ENCODE measurements at regions not wholly inside any gene's neighbourhood (a gene's known extent, or its start where the extent isn't known, plus 50 kb on each side); places are given as distances from the start of the nearest gene placed in this dataset.
A peak's percentile ranks its signal among the peaks of the same experiment; 100 is the strongest.

GRCh38 chr2:12950174-12950573 is 233.4 kb downstream of the TRIB2 start:
- in situ Hi-C loops (cut with MboI): no loop called here
- TF ChIP-seq EZH2phosphoT487 (IDR thresholded peaks at IDR 0.05; ENCODE audit: insufficient read depth, low read depth) (no peak), EZH2 (IDR thresholded peaks at IDR 0.05; ENCODE audit: insufficient read depth, poor library complexity, severe bottlenecking) (no peak)
- no peak overlapping the region for H3K4me3 ChIP-seq
- 82 to 87% methylated on average over 3 of the region's 3 CpGs for WGBS, 2 experiments (ENCODE audit: low coverage in 1 of 2, low lambda C conversion rate in 2 of 2, missing lambda C conversion rate in 2 of 2)
- no peak overlapping the region for H3K4me2 ChIP-seq (ENCODE audit: unreplicated experiment)
- no peaks in the 10 kb centered on the region for H3K79me2 ChIP-seq (ENCODE audit: insufficient read depth)
- no peak overlapping the region for H2AFZ ChIP-seq
- H3K27me3 ChIP-seq (replicated peaks; ENCODE audit: insufficient read depth): no peaks in the 10 kb centered on the region
- H3K9me2 ChIP-seq (ENCODE audit: insufficient read depth): no peaks in the 10 kb centered on the region
- DNase-seq: no peak
- peaks cover 40% of the 10 kb centered on the region for H3K4me1 ChIP-seq (ENCODE audit: insufficient read depth)
- peaks cover 21% of the 10 kb centered on the region for H3F3A ChIP-seq (ENCODE audit: insufficient read depth)
- H3K36me3 ChIP-seq (ENCODE audit: low read depth): no peaks in the 10 kb centered on the region
- no peak overlapping the region for H3K9ac ChIP-seq
- H4K20me1 ChIP-seq (ENCODE audit: insufficient read depth): no peaks in the 10 kb centered on the region
- H3K9me3 ChIP-seq (ENCODE audit: low read depth): no peaks in the 10 kb centered on the region
- H3K27ac ChIP-seq: no peak overlapping the region

DNA sequence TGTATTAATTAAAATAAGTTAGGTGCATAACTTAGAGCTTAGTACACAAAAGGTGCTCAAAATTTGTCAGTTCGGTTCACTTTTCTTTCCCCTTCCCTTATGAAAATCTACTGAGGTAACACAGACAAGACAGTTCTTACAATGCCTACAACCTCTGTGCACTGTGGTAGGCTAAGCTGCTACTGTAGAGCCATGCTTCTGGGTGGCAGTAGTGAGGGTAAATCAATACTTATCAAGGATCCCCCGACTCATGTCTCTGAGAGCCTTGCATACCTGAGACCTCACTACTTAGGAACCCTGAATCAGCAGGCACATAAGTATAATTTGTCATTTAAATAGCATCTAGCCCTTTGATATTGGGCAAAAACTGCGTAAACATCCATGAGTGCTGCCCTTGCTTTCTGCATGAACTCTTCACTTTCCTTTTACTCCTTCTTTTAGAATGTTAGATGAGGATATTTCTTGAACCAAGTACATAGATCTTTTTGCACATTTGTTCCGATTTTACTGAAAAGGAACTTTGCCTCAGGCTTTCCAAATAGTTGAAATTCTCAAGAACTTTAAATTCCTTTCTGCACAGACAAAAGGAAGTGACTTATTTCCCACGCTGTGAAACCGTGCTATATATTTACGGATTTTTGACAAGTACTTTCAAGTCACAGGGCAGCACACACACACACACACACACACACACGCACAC is 234.4 kb downstream of the TRIB2 start:
- in situ Hi-C loops (cut with MboI): no loop called here
- Histone ChIP-seq H2AFZ (peak overlapping the region; percentile 33), H3K9ac (no peak overlapping the region), H4K20me1 (ENCODE audit: insufficient read depth) (no peaks in the 10 kb centered on the region), H3F3A (ENCODE audit: insufficient read depth) (peaks cover 21% of the 10 kb centered on the region), H3K27ac (peak overlapping the region; percentile 51), H3K4me2 (ENCODE audit: unreplicated experiment) (peak overlapping the region; percentile 40), H3K27me3 (replicated peaks; ENCODE audit: insufficient read depth) (no peaks in the 10 kb centered on the region), H3K4me1 (ENCODE audit: insufficient read depth) (peaks cover 40% of the 10 kb centered on the region), H3K9me2 (ENCODE audit: insufficient read depth) (no peaks in the 10 kb centered on the region), H3K36me3 (ENCODE audit: low read depth) (no peaks in the 10 kb centered on the region), H3K79me2 (ENCODE audit: insufficient read depth) (no peaks in the 10 kb centered on the region), H3K4me3 (peak overlapping the region; percentile 17; the same call in 1 of the 2 replicates), H3K9me3 (ENCODE audit: low read depth) (no peaks in the 10 kb centered on the region)
- 36 to 38% methylated on average over 8 of the region's 8 CpGs for WGBS, 2 experiments (ENCODE audit: low coverage in 1 of 2, low lambda C conversion rate in 2 of 2, missing lambda C conversion rate in 2 of 2)
- DNase-seq: peak; percentile 63
- TF ChIP-seq EZH2 (IDR thresholded peaks at IDR 0.05; ENCODE audit: insufficient read depth, poor library complexity, severe bottlenecking) (no peak), EZH2phosphoT487 (IDR thresholded peaks at IDR 0.05; ENCODE audit: insufficient read depth, low read depth) (no peak)

DNA sequence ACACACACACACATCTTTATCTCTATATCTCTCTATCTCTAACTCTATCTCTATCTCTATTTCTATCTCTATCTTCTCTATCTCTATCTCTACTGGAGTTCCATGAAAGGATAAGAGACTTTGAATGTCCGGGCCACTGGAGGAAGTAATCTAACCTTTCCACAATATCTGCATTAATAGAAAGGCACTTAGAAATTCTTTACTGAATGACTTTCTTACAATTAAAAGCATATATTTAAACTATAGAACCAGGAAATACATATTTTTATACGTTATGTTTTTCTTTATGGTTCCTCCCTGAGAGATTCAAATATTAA is 234.9 kb downstream of the TRIB2 start:
- Histone ChIP-seq H3K36me3 (ENCODE audit: low read depth) (no peaks in the 10 kb centered on the region), H3F3A (ENCODE audit: insufficient read depth) (peaks cover 21% of the 10 kb centered on the region), H3K27ac (peak overlapping the region; percentile 51), H3K9ac (no peak overlapping the region), H4K20me1 (ENCODE audit: insufficient read depth) (no peaks in the 10 kb centered on the region), H3K4me3 (no peak overlapping the region), H3K9me3 (ENCODE audit: low read depth) (no peaks in the 10 kb centered on the region), H2AFZ (peak overlapping the region; percentile 33; the same call in 1 of the 2 replicates), H3K27me3 (replicated peaks; ENCODE audit: insufficient read depth) (no peaks in the 10 kb centered on the region), H3K4me1 (ENCODE audit: insufficient read depth) (peaks cover 40% of the 10 kb centered on the region), H3K4me2 (ENCODE audit: unreplicated experiment) (peak overlapping the region; percentile 40), H3K9me2 (ENCODE audit: insufficient read depth) (no peaks in the 10 kb centered on the region), H3K79me2 (ENCODE audit: insufficient read depth) (no peaks in the 10 kb centered on the region)
- in situ Hi-C loops (cut with MboI): no loop called here
- TF ChIP-seq EZH2phosphoT487 (IDR thresholded peaks at IDR 0.05; ENCODE audit: insufficient read depth, low read depth): no peak
- TF ChIP-seq EZH2 (IDR thresholded peaks at IDR 0.05; ENCODE audit: insufficient read depth, poor library complexity, severe bottlenecking): no peak
- WGBS, 2 experiments (ENCODE audit: low coverage in 1 of 2, low lambda C conversion rate in 2 of 2, missing lambda C conversion rate in 2 of 2): 54 to 56% methylated on average over 2 of the region's 2 CpGs
- no peak for DNase-seq

- Histone ChIP-seq H3F3A (ENCODE audit: insufficient read depth) (peaks cover 21% of the 10 kb centered on the region), H3K4me1 (ENCODE audit: insufficient read depth) (peaks cover 35% of the 10 kb centered on the region), H3K27me3 (replicated peaks; ENCODE audit: insufficient read depth) (no peaks in the 10 kb centered on the region), H3K79me2 (ENCODE audit: insufficient read depth) (no peaks in the 10 kb centered on the region), H3K36me3 (ENCODE audit: low read depth) (no peaks in the 10 kb centered on the region), H4K20me1 (ENCODE audit: insufficient read depth) (no peaks in the 10 kb centered on the region), H3K4me2 (ENCODE audit: unreplicated experiment) (no peak overlapping the region), H3K9me3 (ENCODE audit: low read depth) (no peaks in the 10 kb centered on the region), H3K27ac (no peak overlapping the region), H2AFZ (no peak overlapping the region), H3K9ac (no peak overlapping the region), H3K4me3 (no peak overlapping the region), H3K9me2 (ENCODE audit: insufficient read depth) (no peaks in the 10 kb centered on the region)
- TF ChIP-seq EZH2 (IDR thresholded peaks at IDR 0.05; ENCODE audit: insufficient read depth, poor library complexity, severe bottlenecking): no peak
- no peak for TF ChIP-seq EZH2phosphoT487 (IDR thresholded peaks at IDR 0.05; ENCODE audit: insufficient read depth, low read depth)
- 92 to 94% methylated on average over 2 of the region's 2 CpGs for WGBS, 2 experiments (ENCODE audit: low coverage in 1 of 2, low lambda C conversion rate in 2 of 2, missing lambda C conversion rate in 2 of 2)
- DNase-seq: no peak
- in situ Hi-C loops (cut with MboI): no loop called here
Observed at GRCh38 chr2:12953596-12953995, 236.9 kb downstream of the TRIB2 start.

Data from GM23248 (cell line).